Endodermal cell (in vitro differentiated cells): ENCODE measurements at regions not wholly inside any gene's neighbourhood (a gene's known extent, or its start where the extent isn't known, plus 50 kb on each side); places are given as distances from the start of the nearest gene placed in this dataset.

Experiments
- DNase-seq: peaks from one replicate; pipeline ENCODE4 v3.0.0-alpha.2; 2017
- H3K27ac ChIP-seq: 2 replicates; pipeline ENCODE4 v1.5.1; 2013; ENCODE audit warnings: mild to moderate bottlenecking, low read depth, low read length, moderate library complexity
- H3K27me3 ChIP-seq: 2 replicates; pipeline ENCODE4 v1.6.1; 2013; ENCODE audit warnings: mild to moderate bottlenecking, low read length, moderate library complexity; ENCODE audit not compliant: insufficient read depth, control insufficient read depth, poor library complexity, severe bottlenecking
- H3K36me3 ChIP-seq: 2 replicates; pipeline ENCODE4 v1.7.0; 2013; ENCODE audit warnings: mild to moderate bottlenecking, low read length, moderate library complexity; ENCODE audit not compliant: control insufficient read depth, insufficient read depth
- H3K4me1 ChIP-seq: one replicate; pipeline ENCODE4 v1.7.0; 2013; ENCODE audit warnings: low read length; ENCODE audit not compliant: control insufficient read depth, insufficient read depth
- H3K4me3 ChIP-seq: 2 replicates; pipeline ENCODE4 v1.5.1; 2013; ENCODE audit warnings: mild to moderate bottlenecking, low read length, moderate library complexity
- H3K9ac ChIP-seq: 2 replicates; pipeline ENCODE4 v1.6.1; 2013; ENCODE audit warnings: mild to moderate bottlenecking, low read length, moderate library complexity; ENCODE audit not compliant: poor library complexity, severe bottlenecking; ENCODE audit errors: extremely low read depth
- H3K9me3 ChIP-seq: 2 replicates; pipeline ENCODE4 v1.6.1; 2013; ENCODE audit warnings: mild to moderate bottlenecking, low read length, moderate library complexity; ENCODE audit not compliant: control insufficient read depth
- H3K27ac Mint-ChIP-seq: 2 replicates; pipeline ENCODE4 v1.8.0; 2020; ENCODE audit warnings: mixed read lengths
- H3K27me3 Mint-ChIP-seq: 2 replicates; pipeline ENCODE4 v1.8.0; 2021; ENCODE audit warnings: mild to moderate bottlenecking, mixed read lengths; ENCODE audit not compliant: insufficient read depth
- H3K36me3 Mint-ChIP-seq: 2 replicates; pipeline ENCODE4 v1.8.0; 2020; ENCODE audit warnings: low read depth, mixed read lengths
- H3K4me1 Mint-ChIP-seq: 2 replicates; pipeline ENCODE4 v1.8.0; 2020; ENCODE audit warnings: mixed read lengths
- H3K4me3 Mint-ChIP-seq: 2 replicates; pipeline ENCODE4 v1.8.0; 2020; ENCODE audit warnings: mild to moderate bottlenecking, moderate library complexity, mixed read lengths
- H3K9me3 Mint-ChIP-seq: 2 replicates; pipeline ENCODE4 v1.8.0; 2020; ENCODE audit warnings: mild to moderate bottlenecking, mixed read lengths
- CTCF ChIP-seq: fragments of 200-600 bp; sonication (generic); conservative IDR thresholded peaks from 2 replicates; pipeline ENCODE4 v1.5.0; 2021; ENCODE audit warnings: antibody characterized with exemption, mild to moderate bottlenecking
- WGBS, 2 experiments: methylation state at CpG; one replicate each; pipeline versions ENCODE4 v1.1.5 to v1.1.7; 2013; ENCODE audit warnings: missing lambda C conversion rate in 2 of 2, mixed read lengths in 1 of 2; ENCODE audit not compliant: insufficient coverage in 1 of 2, insufficient read length in 1 of 2; 5-methylcytosine and 5-hydroxymethylcytosine counted together

- DNase-seq: no peak
- Histone ChIP-seq H3K4me1 (no peaks in the 10 kb centered on the region), H3K4me3 (no peak overlapping the region), H3K36me3 (no peaks in the 10 kb centered on the region), H3K9ac (no peak overlapping the region), H3K27me3 (no peaks in the 10 kb centered on the region), H3K9me3 (no peaks in the 10 kb centered on the region), H3K27ac (no peak overlapping the region)
- no peak overlapping the region for H3K4me3 Mint-ChIP-seq
- H3K4me1 Mint-ChIP-seq: no peaks in the 10 kb centered on the region
- H3K27me3 Mint-ChIP-seq: no peaks in the 10 kb centered on the region
- TF ChIP-seq CTCF: no peak
- H3K27ac Mint-ChIP-seq: no peak overlapping the region
- WGBS, 2 experiments: 94 to 95% methylated on average over 5 to 9 of the region's 9 CpGs
- H3K9me3 Mint-ChIP-seq: no peaks in the 10 kb centered on the region
- no peaks in the 10 kb centered on the region for H3K36me3 Mint-ChIP-seq
These were observed 80.7 kb upstream of the NABP1 start for GRCh38 chr2:191597186-191597751.

GRCh38 chr2:191598296-191598695 is 79.6 kb upstream of the NABP1 start:
- no peaks in the 10 kb centered on the region for H3K9me3 Mint-ChIP-seq
- Histone ChIP-seq H3K27me3 (no peaks in the 10 kb centered on the region), H3K9me3 (no peaks in the 10 kb centered on the region), H3K4me3 (no peak overlapping the region), H3K4me1 (no peaks in the 10 kb centered on the region), H3K9ac (no peak overlapping the region), H3K36me3 (no peaks in the 10 kb centered on the region), H3K27ac (no peak overlapping the region)
- no peak overlapping the region for H3K4me3 Mint-ChIP-seq
- TF ChIP-seq CTCF: no peak
- no peaks in the 10 kb centered on the region for H3K4me1 Mint-ChIP-seq
- no peaks in the 10 kb centered on the region for H3K27me3 Mint-ChIP-seq
- H3K36me3 Mint-ChIP-seq: no peaks in the 10 kb centered on the region
- DNase-seq: no peak
- no peak overlapping the region for H3K27ac Mint-ChIP-seq

DNA sequence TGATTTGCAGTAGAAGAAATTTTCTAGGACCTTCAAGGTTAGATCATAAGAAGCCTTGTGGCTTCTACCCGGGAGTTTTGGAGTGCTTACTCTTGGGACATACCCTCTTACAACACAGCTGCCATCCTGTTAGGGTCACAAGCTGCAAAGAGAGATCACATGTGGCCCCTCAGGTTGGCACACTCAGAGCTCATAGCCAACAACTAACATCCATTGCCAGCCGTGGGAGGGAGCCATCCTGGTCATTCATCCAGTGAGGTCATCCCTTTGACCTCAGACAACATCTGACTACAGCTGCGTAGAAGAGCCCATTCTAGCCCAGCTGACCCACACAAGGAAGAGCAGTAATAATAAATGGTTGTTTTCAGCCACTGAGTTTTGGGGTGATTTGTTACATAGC is 76.9 kb upstream of the NABP1 start:
- 94 to 100% methylated on average over 1 to 3 of the region's 3 CpGs for WGBS, 2 experiments
- no peak overlapping the region for H3K4me3 Mint-ChIP-seq

More for the DNA sequence above, 76.9 kb upstream of the NABP1 start:
- Mint-ChIP-seq H3K9me3 (no peaks in the 10 kb centered on the region), H3K36me3 (no peaks in the 10 kb centered on the region), H3K27ac (no peak overlapping the region), H3K4me1 (no peaks in the 10 kb centered on the region), H3K27me3 (no peaks in the 10 kb centered on the region)
- Histone ChIP-seq H3K27ac (no peak overlapping the region), H3K9me3 (no peaks in the 10 kb centered on the region), H3K4me1 (no peaks in the 10 kb centered on the region), H3K4me3 (no peak overlapping the region), H3K9ac (no peak overlapping the region), H3K27me3 (no peaks in the 10 kb centered on the region), H3K36me3 (no peaks in the 10 kb centered on the region)
- TF ChIP-seq CTCF: no peak
- no peak for DNase-seq
